H7 (cell line): ENCODE measurements at regions not wholly inside any gene's neighbourhood (a gene's known extent, or its start where the extent isn't known, plus 50 kb on each side); places are given as distances from the start of the nearest gene placed in this dataset.

ENCODE experiments used
- DNase-seq: peaks from one replicate; pipeline ENCODE4 v3.0.0; 2012
- H3K27me3 ChIP-seq: 2 replicates; pipeline ENCODE4 v1.6.0; 2011; ENCODE audit warnings: mild to moderate bottlenecking, low read length; ENCODE audit not compliant: control insufficient read depth, insufficient read depth
- H3K36me3 ChIP-seq: replicated peaks from 2 replicates; pipeline ENCODE4 v1.5.1; 2011; ENCODE audit warnings: low read length; ENCODE audit not compliant: control insufficient read depth, insufficient read depth
- H3K4me3 ChIP-seq: 2 replicates; pipeline ENCODE4 v1.5.1; 2011; ENCODE audit warnings: low read depth, mild to moderate bottlenecking, control low read depth, low read length, moderate library complexity; ENCODE audit not compliant: insufficient read depth

DNA sequence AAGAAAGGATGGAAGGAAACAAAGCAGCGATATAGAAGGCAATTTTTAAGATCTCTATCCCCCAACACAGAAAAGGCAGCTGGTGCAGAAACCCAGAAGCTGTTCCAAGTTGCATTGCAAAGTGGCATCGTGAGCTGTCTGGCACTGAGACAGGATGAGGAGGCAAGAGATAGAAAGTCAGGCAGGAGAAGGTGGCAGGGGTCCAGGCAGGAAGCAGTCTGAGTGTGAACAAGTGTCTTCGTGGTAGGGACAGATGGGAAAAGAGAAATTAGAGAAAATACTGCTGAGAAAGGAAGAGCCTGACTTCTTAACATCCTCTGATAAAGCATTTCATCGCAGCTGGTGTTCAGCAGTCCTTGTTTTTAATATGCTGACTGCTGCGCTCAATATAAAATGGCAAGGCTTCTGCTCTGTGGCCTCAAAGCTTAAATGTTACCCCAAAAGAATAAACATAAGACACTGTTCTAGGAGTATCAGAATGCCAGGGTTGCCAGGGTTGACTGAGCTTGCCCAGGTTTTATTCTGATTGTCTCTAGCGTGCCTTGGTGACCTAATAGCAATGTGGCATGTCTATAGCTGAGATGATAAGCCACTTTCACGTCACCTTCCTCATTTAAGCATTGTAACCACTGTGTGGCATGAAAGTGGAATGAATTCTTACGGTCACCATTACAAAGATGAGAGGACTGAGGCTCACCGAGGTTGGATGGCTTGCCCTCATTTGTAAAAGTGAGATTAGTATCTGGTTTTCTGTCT, 397.6 kb downstream of the NUAK1 start:
- Histone ChIP-seq H3K27me3 (no peaks in the 10 kb centered on the region), H3K4me3 (no peak overlapping the region), H3K36me3 (no peaks in the 10 kb centered on the region)
- DNase-seq, result no peak

DNA sequence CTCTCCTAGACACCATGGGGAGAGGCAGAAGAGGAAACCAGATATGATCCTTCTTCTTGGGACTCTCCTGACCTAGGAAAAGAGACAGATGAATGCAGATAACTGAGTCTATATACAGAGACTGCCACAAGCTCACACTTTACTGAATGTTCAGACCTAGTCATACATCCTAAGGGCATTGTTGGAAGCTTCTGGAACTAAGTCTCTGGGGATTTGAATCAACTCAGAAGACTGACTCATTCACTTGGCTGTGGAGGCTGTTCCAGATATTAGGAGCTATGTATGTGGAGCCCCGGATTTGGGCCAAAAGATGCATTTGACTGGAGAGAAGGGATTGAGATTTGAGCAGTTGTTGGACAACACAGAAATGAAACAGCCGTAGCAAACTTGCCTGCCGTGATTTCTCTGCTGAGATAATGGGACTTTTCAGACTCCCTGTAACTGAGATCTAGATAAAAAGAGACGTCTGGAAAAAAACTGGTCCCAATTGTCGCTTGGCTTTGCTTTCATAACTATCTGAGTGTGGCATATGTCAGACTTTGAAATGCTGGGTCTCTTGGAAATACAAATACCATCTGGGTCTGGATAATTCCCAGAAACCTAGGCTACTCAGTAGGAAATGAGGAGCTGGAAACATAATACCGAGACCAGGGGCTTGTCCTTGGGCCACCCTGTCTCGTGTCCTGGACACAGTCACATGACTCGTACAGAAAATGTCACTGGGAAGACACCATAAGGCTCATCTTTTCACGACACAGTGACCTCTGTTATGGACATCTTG, 396.8 kb downstream of the NUAK1 start:
- no peaks in the 10 kb centered on the region for H3K27me3 ChIP-seq
- no peak for DNase-seq
- no peaks in the 10 kb centered on the region for H3K36me3 ChIP-seq
- no peak overlapping the region for H3K4me3 ChIP-seq

DNA sequence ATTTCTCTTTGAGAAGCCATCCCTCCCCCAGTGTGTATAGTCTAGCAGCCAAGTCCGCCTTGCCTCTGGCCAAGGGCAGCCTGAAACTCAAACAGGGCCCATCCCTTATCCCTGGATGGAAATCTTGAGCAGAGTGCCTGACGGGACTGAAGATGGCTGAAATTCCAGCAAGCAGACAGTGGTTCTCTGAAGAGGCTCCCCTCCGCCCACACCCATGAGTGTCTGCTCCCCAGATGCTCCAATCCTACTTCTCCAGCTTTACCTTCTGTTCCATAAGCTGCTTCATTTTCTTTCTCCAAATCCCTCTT, 396.2 kb downstream of the NUAK1 start:
- Histone ChIP-seq H3K4me3 (no peak overlapping the region), H3K27me3 (no peaks in the 10 kb centered on the region), H3K36me3 (no peaks in the 10 kb centered on the region)
- no peak for DNase-seq

DNA sequence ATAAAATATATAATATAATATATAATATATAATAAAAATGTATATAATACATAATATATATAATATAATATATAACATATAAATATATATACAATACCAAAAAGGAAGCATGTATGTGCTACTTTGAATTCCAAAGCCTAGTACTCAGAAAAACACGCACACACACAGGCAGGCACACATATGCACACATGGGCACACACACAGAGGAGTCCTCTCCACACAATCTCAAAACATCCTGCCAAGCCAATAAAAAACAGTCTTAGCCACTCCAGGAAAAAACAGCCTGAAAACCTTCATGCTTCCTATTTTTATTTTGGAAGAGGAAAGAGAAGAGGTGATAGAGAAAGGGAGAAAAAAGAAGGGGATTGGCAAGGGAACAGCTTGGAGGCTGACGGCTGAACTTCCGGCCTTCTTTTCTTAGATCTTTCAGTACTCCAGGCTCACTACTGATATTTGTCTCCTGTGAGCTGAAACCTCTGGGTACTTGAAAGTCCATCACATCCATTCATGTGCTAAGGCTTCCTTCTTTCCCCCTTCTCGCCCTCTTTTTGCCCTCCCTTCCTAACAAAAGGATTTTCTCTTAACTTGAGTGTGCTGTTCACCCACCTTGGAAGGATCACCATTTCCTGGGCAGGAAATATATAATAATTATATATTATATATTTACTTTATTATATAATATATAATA, 394.2 kb downstream of the NUAK1 start:
- H3K27me3 ChIP-seq, result no peaks in the 10 kb centered on the region
- H3K36me3 ChIP-seq, result no peaks in the 10 kb centered on the region
- H3K4me3 ChIP-seq, result no peak overlapping the region
- no peak for DNase-seq

DNA sequence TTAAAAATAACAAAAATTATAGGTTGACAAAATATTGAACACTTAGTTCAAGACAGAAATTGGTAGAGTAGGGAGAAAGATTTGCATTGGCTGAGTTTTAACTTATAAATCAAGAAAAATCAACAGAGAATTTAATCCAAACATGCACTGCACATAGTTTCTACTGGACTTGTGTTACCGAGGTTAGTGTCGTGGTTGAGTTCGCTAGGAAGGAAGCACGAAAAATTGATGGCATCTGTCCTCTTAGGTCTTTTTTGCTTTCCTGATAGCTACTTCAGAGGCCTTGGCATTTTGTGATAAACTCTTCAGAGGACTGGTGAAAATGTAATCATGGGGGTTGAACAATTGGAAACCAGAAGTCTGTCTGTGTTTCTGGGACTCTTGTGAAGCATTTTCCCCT, 392.9 kb downstream of the NUAK1 start:
- H3K4me3 ChIP-seq, result no peak overlapping the region
- no peaks in the 10 kb centered on the region for H3K36me3 ChIP-seq
- DNase-seq, result no peak
- no peaks in the 10 kb centered on the region for H3K27me3 ChIP-seq

DNA sequence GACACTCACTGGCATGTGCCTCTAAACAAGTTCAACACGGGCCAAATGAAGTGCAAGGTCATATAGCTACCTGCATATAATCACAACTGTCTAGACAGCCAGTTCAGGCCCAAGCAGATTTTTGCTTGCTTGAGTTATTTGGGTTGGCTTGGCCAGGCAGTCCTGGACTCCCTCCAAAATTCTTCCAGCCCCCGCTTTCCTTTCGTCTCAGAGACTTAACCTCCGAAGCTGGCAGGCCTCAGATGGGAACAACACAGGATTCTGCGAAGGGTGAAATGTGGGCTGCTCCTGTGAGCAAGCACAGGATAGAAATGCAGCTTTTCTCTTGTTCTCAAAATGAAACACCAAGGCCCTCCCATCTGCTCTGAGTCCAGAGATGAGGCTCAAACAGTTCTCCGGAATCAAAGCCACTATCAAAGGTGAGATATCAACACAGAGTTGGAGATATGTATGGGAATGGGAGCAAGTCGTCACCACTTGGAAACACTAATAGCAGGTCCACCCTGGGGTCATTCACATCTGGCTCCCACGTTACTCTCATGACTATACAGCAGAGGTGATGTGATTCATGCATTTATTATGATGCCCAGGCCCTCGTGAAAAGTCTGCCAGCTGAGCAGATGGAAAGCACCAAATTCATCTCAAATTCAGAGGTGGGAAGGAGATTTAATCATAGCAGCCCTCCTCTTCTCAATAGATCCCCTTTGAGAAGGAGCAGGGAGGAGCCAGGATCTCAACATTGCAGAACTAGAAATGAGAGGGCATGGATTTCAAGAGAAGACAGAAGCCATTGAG, 389.8 kb downstream of the NUAK1 start:
- no peak for DNase-seq
- no peak overlapping the region for H3K4me3 ChIP-seq
- no peaks in the 10 kb centered on the region for H3K27me3 ChIP-seq
- H3K36me3 ChIP-seq, result no peaks in the 10 kb centered on the region

DNA sequence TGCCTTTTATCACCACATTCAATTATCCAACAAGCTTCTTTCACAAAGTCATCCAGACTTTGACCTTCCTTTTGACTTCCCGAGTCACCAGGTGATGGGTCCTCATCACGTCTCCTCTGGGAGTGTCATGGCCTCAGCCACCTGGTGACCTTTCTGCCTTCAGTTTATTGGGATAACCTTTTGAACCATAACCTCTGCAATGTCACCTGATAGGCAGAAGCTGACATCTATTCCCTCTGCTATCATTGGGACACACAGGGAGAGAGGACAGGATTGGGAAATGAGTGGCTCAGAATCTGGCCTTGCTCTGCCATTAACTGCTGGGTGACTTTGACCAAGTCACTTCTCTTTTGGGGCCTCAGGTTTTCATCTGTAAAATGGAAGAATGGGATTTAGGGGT, 388.7 kb downstream of the NUAK1 start:
- DNase-seq, result no peak
- H3K27me3 ChIP-seq, result no peaks in the 10 kb centered on the region
- H3K36me3 ChIP-seq, result no peaks in the 10 kb centered on the region
- H3K4me3 ChIP-seq, result no peak overlapping the region

DNA sequence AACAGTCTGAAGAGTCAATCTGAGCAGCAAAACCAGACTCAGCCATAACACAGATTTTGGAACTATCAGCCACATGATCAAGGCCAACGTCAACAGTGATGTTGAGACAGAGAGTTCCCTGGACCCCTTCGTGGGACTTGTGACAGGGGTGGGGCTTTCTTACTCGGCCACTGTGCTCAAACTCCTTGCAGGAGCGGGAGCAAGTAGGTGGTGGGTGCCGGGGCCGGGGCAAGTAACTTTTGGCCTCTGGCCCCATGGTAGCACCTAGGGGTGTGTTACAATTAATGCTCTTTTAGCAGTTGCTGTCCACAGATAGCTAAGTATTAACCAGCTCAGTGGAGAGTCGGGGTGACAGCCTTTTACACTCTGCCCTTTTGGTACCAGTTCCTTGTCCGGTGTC, 384.4 kb downstream of the NUAK1 start:
- no peak overlapping the region for H3K4me3 ChIP-seq
- no peaks in the 10 kb centered on the region for H3K27me3 ChIP-seq
- H3K36me3 ChIP-seq, result no peaks in the 10 kb centered on the region
- no peak for DNase-seq

DNA sequence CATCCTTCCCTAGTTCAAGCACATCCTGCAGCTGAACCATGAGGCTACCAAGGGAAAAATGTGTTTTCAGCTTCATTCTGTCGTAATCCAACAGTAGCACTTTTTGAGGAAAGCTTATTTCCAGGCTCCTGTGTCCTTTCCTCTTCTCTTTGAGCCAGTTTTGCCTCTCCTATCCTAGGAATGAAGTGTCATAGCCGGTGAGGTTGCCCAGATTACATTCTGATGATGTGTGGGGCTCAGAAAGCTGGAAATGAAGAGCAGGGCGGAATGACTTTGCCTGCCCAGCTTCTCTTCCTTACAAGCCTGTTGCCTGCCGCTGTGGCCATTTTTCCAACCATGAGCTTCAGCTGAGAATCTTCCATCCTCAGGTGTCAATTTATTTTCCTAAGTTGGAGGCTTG, 381.8 kb downstream of the NUAK1 start:
- no peak overlapping the region for H3K4me3 ChIP-seq
- H3K27me3 ChIP-seq, result no peaks in the 10 kb centered on the region
- H3K36me3 ChIP-seq, result no peaks in the 10 kb centered on the region
- DNase-seq, result no peak

DNA sequence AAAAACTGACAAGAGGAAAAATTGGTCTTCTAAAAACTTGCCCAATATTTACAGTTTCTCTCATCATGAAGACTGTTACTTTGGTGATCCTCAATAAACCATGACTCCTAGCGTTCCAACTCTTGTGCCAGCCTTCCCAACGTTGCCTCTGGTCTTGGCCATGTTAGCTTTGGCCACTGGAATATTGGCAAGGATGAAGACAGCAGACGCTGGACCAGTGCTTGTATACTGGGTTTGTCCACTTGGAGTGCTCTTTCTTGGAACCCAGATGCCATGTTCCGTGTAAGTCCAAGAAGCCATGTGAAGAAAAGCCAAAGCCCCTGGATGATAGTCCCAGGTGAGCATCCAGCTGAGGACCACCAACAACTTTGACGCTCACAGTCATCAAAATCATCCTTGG, 379.6 kb downstream of the NUAK1 start:
- no peak for DNase-seq
- no peaks in the 10 kb centered on the region for H3K27me3 ChIP-seq
- no peak overlapping the region for H3K4me3 ChIP-seq
- H3K36me3 ChIP-seq, result no peaks in the 10 kb centered on the region

DNA sequence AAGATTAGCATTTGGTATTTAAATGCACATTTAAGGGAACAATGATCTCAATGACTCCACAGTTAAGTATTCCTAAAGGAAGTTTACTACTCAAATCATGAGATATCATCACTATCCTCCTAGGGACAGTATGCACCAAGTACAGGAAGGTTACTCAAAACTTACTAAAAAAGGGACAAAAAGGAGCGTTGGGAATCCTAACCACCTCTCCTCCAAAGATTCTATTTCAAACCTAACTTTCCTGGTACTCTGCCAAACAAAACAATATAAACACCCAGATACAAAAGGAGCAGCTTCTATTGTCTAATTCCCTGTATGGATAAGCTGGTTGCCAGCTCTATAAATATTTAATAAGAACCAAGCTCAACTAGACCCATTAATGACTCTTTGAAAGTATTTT, 377.7 kb downstream of the NUAK1 start:
- no peak for DNase-seq
- Histone ChIP-seq H3K4me3 (no peak overlapping the region), H3K27me3 (no peaks in the 10 kb centered on the region), H3K36me3 (no peaks in the 10 kb centered on the region)

DNA sequence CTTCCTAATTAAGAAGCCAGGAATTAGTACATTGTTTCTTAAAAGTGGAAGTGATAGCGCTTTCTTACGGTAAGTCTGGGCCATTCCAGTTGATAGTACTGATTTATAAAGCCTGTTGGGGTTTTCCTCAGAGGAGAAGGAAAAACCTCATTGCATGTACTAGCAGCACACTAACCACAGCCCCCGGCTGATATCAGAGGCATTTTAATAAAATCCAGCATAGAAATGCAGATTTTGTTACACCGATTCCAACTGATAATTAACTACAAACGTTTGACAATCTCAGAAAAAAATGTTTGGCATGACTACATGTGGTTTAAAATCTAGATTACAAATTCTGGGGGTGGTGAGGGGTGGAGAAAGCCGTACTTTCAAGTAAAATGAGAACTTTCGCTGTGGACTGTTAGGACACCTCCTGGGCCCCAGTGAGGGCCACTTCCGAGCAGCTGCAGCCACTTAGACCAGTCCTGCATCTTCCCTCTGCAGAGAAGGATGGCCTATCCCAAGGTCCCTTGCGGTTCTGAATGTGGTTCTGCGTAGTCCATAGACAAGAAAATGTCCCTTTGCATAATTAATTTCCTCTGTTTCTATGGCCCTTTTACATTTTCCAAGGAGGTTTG, 374.4 kb downstream of the NUAK1 start:
- no peak for DNase-seq

DNA sequence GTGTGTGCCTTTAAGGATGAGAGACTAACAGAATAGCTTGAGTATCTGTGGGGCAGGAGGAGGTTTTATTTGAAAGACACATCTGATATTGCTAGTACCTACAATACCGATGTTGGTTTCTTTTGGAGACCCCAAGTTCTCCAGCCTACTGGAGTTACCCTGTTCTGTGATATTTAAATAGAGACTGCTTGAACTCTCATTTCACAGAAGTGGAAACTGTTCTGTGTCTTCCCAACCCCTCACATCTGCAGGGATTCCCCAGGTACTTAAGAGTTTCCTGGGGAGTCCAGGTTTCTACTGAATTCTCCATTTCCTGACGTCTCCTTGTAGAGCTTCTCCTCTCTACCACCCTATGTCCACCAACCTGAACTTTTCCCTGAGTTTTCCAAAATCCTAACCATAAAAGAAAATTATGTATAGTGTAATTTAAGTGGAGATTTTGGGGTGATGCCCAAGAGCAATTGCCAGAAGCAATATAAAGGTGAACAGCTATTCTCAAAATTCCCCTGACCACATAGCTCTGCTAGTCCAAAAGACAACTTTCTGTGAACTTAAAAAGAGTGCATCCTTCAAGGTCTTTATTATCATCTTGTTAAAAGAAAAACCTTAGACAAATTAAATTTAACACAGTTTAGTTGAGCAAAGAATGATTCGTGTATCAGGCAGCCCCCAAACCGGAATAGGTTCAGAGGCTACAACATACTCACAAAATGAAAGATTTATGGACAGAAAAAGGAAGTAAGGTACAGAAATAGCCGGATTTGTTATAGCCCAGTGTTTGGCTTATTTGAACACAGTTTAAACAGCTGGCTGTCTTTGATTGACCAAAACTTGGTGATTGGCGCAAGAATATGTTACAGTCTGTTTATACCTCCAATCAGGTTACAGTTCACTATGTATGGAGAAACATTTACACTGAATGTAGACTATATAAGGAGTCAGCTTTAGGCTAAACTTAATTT, 373.4 kb downstream of the NUAK1 start:
- no peaks in the 10 kb centered on the region for H3K36me3 ChIP-seq
- H3K27me3 ChIP-seq, result no peaks in the 10 kb centered on the region
- no peak for DNase-seq

More for the DNA sequence above, 374.4 kb downstream of the NUAK1 start:
- Histone ChIP-seq H3K36me3 (no peaks in the 10 kb centered on the region), H3K27me3 (no peaks in the 10 kb centered on the region), H3K4me3 (no peak overlapping the region)

More for the DNA sequence above, 373.4 kb downstream of the NUAK1 start:
- H3K4me3 ChIP-seq, result no peak overlapping the region
